GM12873 (cell line): ENCODE measurements at regions not wholly inside any gene's neighbourhood (a gene's known extent, or its start where the extent isn't known, plus 50 kb on each side); places are given as distances from the start of the nearest gene placed in this dataset.

Experiments
- CTCF ChIP-seq: IDR thresholded peaks from 2 replicates; pipeline ENCODE4 v1.5.1; 2012; ENCODE audit warnings: low read depth, mild to moderate bottlenecking, moderate library complexity, low read length, control low read depth; ENCODE audit not compliant: insufficient read depth; ENCODE audit errors: missing control alignments

- no peak for TF ChIP-seq CTCF
Observed at GRCh38 chr4:52201715-52202114, 150.6 kb downstream of the SPATA18 start.

GRCh38 chr4:52202251-52202779 is 151.2 kb downstream of the SPATA18 start:
- no peak for TF ChIP-seq CTCF

GRCh38 chr4:52202931-52203330 is 151.8 kb downstream of the SPATA18 start:
- TF ChIP-seq CTCF: no peak

GRCh38 chr4:52203351-52203750 is 152.2 kb downstream of the SPATA18 start:
- TF ChIP-seq CTCF: no peak

- no peak for TF ChIP-seq CTCF
Observed at GRCh38 chr4:52204921-52205320, 153.8 kb downstream of the SPATA18 start.

- TF ChIP-seq CTCF: no peak
Observed at GRCh38 chr4:52212702-52213101, 161.6 kb downstream of the SPATA18 start.

- TF ChIP-seq CTCF: no peak
Observed at GRCh38 chr4:52231526-52231925, 180.4 kb downstream of the SPATA18 start.
